ENCODE measurements at regions not wholly inside any gene's neighbourhood (a gene's known extent, or its start where the extent isn't known, plus 50 kb on each side); places are given as distances from the start of the nearest gene placed in this dataset.

- no peak for DNase-seq
Observed at GRCh38 chr7:41037691-41038090, 665.2 kb downstream of the INHBA start.

GRCh38 chr7:41035794-41036193, 667.1 kb downstream of the INHBA start:
- DNase-seq, result no peak

GRCh38 chr7:41033500-41033899, 669.4 kb downstream of the INHBA start:
- DNase-seq, result no peak

- DNase-seq, result no peak
Observed at GRCh38 chr7:41030673-41031072, 672.2 kb downstream of the INHBA start.

- DNase-seq, result peak; percentile 5
Observed at GRCh38 chr7:41029072-41029499, 673.8 kb downstream of the INHBA start.

GRCh38 chr7:41028580-41028979, 674.3 kb downstream of the INHBA start:
- DNase-seq, result no peak

GRCh38 chr7:41027428-41028115, 675.3 kb downstream of the INHBA start:
- no peak for DNase-seq

- no peak for DNase-seq
Observed at GRCh38 chr7:41024126-41024525, 678.8 kb downstream of the INHBA start.

- DNase-seq, result no peak
Observed at GRCh38 chr7:41020056-41020455, 682.8 kb downstream of the INHBA start.

- no peak for DNase-seq
Observed at GRCh38 chr7:41013117-41013516, 689.8 kb downstream of the INHBA start.

- DNase-seq, result no peak
Observed at GRCh38 chr7:41012041-41012440, 690.8 kb downstream of the INHBA start.

- DNase-seq, result no peak
Observed at GRCh38 chr7:41010967-41011366, 691.9 kb downstream of the INHBA start.

GRCh38 chr7:41010418-41010817, 692.5 kb downstream of the INHBA start:
- DNase-seq, result no peak

- no peak for DNase-seq
Observed at GRCh38 chr7:41007811-41008210, 695.1 kb downstream of the INHBA start.

- no peak for DNase-seq
Observed at GRCh38 chr7:41007351-41007751, 695.5 kb downstream of the INHBA start.

- DNase-seq, result no peak
Observed at GRCh38 chr7:41006306-41006995, 696.4 kb downstream of the INHBA start.

- DNase-seq, result no peak
Observed at GRCh38 chr7:41005374-41005901, 697.5 kb downstream of the INHBA start.

GRCh38 chr7:41003977-41004376, 698.9 kb downstream of the INHBA start:
- DNase-seq, result no peak

- no peak for DNase-seq
Observed at GRCh38 chr7:41003611-41003940, 699.3 kb downstream of the INHBA start.

GRCh38 chr7:41002741-41003610, 699.9 kb downstream of the INHBA start:
- no peak for DNase-seq

GRCh38 chr7:41000042-41000441, 702.8 kb downstream of the INHBA start:
- DNase-seq, result no peak

GRCh38 chr7:40996233-40996677, 706.6 kb downstream of the INHBA start:
- no peak for DNase-seq

GRCh38 chr7:40990841-40991240, 712.0 kb downstream of the INHBA start:
- DNase-seq, result no peak
